Heart right ventricle (tissue), 16 donors: ENCODE measurements at regions not wholly inside any gene's neighbourhood (a gene's known extent, or its start where the extent isn't known, plus 50 kb on each side); places are given as distances from the start of the nearest gene placed in this dataset.

Experiments used
- ATAC-seq, 8 donors: fragments of 200-7000 bp; cut with Tn5 transposase; one replicate each; pipeline ENCODE4 v1.9.1; 2020; ENCODE audit warnings: mild to moderate bottlenecking in 8 of 8, moderate library complexity in 8 of 8, moderate number of reproducible peaks in 1 of 8
- DNase-seq, 2 donors: peaks; one replicate each; pipeline ENCODE4 v3.0.0-alpha.2; 2020
- H3K27ac ChIP-seq, 10 donors: fragments of 200-600 bp; sonication (generic) in 2 of 10; one replicate each; pipeline versions ENCODE4 v1.5.0 to v1.8.0; 2020 to 2022; ENCODE audit warnings: mild to moderate bottlenecking in 3 of 10
- H3K27me3 ChIP-seq, 7 donors: fragments of 200-600 bp; one replicate each; pipeline ENCODE4 v1.8.0; 2021 to 2022; ENCODE audit warnings: mild to moderate bottlenecking in 2 of 7
- H3K36me3 ChIP-seq, 9 donors: fragments of 200-600 bp; sonication (generic) in 1 of 9; one replicate each; pipeline versions ENCODE4 v1.5.0 to v1.8.0; 2020 to 2022; ENCODE audit warnings: mild to moderate bottlenecking in 2 of 9
- H3K4me1 ChIP-seq, 9 donors: fragments of 200-600 bp; sonication (generic) in 1 of 9; one replicate each; pipeline versions ENCODE4 v1.5.0 to v1.8.0; 2020 to 2022; ENCODE audit warnings: mild to moderate bottlenecking in 4 of 9
- H3K4me3 ChIP-seq, 10 donors: fragments of 200-600 bp; sonication (generic) in 2 of 10; one replicate each; pipeline versions ENCODE4 v1.5.0 to v1.8.0; 2020 to 2022; ENCODE audit warnings: mild to moderate bottlenecking in 7 of 10, moderate library complexity in 2 of 10
- H3K9me3 ChIP-seq, 11 donors: fragments of 200-600 bp in 10 of 11; sonication (generic) in 2 of 11; one replicate each; pipeline versions ENCODE4 v1.5.0 to v1.8.0; 2013 to 2022; ENCODE audit warnings: mild to moderate bottlenecking in 2 of 11, control low read depth in 1 of 11, moderate library complexity in 1 of 11
- WGBS, 2 donors: extraction: QIAGEN DNeasy Blood & Tissue Kit; methylation state at CpG; one replicate each; pipeline ENCODE4 v1.1.7; 2013; ENCODE audit warnings: inconsistent platforms in 1 of 2; 5-methylcytosine and 5-hydroxymethylcytosine counted together
- intact Hi-C, 10 donors: fragments of 100-400 bp; cut with DNase I; formaldehyde crosslinking; loops; one replicate each; pipeline versions ENCODE4 v1.11.1 to v1.14.2; 2022
- TF ChIP-seq, protein P1 (sequence below), 9 donors: fragments of 200-600 bp; sonication (generic) in 2 of 9; IDR thresholded peaks; one replicate each; pipeline versions ENCODE4 v1.5.0 to v1.8.0; 2021 to 2022; ENCODE audit warnings: antibody characterized with exemption in 9 of 9, mild to moderate bottlenecking in 5 of 9, moderate library complexity in 1 of 9
- donor health status: Arrhythmogenic right ventricular cardiomyopathy.
- donor health status: ischemic (EF 13 %, LVEDD 7.1; RV severe dilation, severe dysfunction).
- donor health status: healthy with polysubstance abuse.
- donor health status: DM: no; HTN: yes; CAD: no.
- donor health status: DM: no; HTN: no; CAD: no.
- donor health status: ischemic (EF 25% LVEDD 6.9; RV normal size, moderate dysfunction).
- donor health status: ischemic (EF 25% LVEDD 5.7; RV mildly dilated, moderate dysfunction).
- donor health status: healthy.
- donor health status: DM: yes; HTN: yes; CAD: no.
- donor health status: Ischemic cardiomyopathy.
- donor health status: ischemic (EF 35%, LVEDD 5.7; RV mildly dilated, moderate dysfunction).
- donor health status: nonischemic (EF 11% LVEDD 7.7; RV severe dilation, severe dysfunction).
- donor health status: DM: yes; HTN: yes; CAD: no.
- donor health status: PGD.
- donor health status: ischemic (EF 29% LVEDD 5.4; RV normal size, mild dysfunction).
- donor health status: nonischemic (EF 23%, LVEDD 6.1; RV moderate dilation, normal function).

DNA sequence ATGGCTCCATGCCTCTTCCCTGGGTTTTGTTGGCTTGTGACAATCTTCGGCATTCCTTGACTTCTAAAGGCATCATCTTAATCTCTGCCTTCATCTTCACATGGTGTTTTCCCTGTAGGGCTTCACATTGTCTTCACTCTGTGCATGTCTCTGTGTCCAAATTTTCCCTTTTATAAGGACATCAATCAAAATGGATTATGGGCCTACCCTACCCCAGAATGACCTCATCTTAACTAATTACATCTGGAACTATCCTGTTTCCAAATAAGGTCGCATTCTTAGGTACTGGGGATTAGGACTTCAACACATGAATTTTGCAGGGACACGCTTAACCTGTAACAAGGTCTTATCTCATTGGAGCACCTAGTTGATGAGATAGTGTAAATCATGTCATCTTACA, 290.3 kb upstream of the KLF12 start:
- Histone ChIP-seq H3K4me1 (no peaks in the 10 kb centered on the region), H3K27ac (no peak overlapping the region), H3K9me3 (no peaks in the 10 kb centered on the region), H3K4me3 (no peak overlapping the region), H3K36me3 (no peaks in the 10 kb centered on the region), H3K27me3 (no peaks in the 10 kb centered on the region)
- WGBS, 2 donors, result 96 to 97% methylated on average over 3 of the region's 3 CpGs
- intact Hi-C loops, result no loop called here
- ATAC-seq, result no peak
- TF ChIP-seq, protein P1, sequence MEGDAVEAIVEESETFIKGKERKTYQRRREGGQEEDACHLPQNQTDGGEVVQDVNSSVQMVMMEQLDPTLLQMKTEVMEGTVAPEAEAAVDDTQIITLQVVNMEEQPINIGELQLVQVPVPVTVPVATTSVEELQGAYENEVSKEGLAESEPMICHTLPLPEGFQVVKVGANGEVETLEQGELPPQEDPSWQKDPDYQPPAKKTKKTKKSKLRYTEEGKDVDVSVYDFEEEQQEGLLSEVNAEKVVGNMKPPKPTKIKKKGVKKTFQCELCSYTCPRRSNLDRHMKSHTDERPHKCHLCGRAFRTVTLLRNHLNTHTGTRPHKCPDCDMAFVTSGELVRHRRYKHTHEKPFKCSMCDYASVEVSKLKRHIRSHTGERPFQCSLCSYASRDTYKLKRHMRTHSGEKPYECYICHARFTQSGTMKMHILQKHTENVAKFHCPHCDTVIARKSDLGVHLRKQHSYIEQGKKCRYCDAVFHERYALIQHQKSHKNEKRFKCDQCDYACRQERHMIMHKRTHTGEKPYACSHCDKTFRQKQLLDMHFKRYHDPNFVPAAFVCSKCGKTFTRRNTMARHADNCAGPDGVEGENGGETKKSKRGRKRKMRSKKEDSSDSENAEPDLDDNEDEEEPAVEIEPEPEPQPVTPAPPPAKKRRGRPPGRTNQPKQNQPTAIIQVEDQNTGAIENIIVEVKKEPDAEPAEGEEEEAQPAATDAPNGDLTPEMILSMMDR (IDR thresholded peaks at IDR 0.05), result no peak
- DNase-seq, result no peak

DNA sequence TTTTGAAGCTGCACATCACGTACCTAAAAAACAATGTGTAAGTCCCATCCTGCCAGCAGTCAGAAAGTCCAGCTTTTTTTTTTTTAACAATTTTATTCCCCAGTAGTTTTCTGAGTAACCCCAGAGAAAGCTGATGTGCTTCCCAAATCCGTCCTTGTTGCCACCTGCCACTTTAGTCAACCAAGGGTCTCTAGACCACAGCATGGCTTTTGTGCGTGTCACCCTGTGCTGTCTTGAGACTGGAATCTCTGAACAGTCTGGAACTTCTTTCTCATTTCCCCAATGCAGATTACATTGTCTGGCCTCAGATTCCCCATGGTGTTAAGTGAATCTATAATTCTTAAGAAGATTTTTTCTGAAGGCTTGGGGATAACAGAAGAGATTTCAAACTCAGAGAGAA, 289.2 kb upstream of the KLF12 start:
- H3K4me3 ChIP-seq, result no peak overlapping the region
- no peak overlapping the region for H3K27ac ChIP-seq
- WGBS, 2 donors, result 81 to 82% methylated on average over 3 of the region's 3 CpGs
- ATAC-seq, result no peak
- no peak for DNase-seq
- no peaks in the 10 kb centered on the region for H3K36me3 ChIP-seq
- TF ChIP-seq, protein P1 (IDR thresholded peaks at IDR 0.05), result no peak
- intact Hi-C loops, result no loop called here
- H3K4me1 ChIP-seq, result no peaks in the 10 kb centered on the region
- no peaks in the 10 kb centered on the region for H3K27me3 ChIP-seq
- H3K9me3 ChIP-seq, result no peaks in the 10 kb centered on the region

DNA sequence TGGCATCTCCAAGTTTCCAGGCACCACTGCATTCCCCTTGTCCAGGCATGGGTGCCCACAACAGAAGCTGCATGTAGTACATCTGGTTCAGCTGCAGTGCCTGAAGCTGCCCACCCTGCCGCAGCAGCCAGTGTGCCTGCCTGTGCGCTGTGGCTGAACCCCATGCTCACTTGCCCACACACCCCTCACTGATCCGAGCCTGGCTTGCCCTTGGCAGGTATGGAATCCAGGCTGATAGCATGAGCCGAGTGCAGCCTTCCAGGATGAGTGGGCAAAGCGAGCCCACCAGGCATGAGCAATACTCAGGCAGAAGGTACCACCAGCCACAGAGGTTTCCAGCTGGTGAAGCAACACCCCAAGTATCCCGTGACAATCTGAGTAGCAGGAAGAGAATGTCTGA, 280.3 kb upstream of the KLF12 start:
- intact Hi-C loops, result no loop called here
- TF ChIP-seq, protein P1 (IDR thresholded peaks at IDR 0.05), result no peak
- no peaks in the 10 kb centered on the region for H3K27me3 ChIP-seq
- DNase-seq, result no peak
- WGBS, 2 donors, result 85 to 92% methylated on average over 6 of the region's 6 CpGs
- H3K9me3 ChIP-seq, result peaks cover 0 to 16% (median 0%) of the 10 kb centered on the region in 11 donors
- H3K4me3 ChIP-seq, result no peak overlapping the region
- H3K4me1 ChIP-seq, result no peaks in the 10 kb centered on the region
- H3K36me3 ChIP-seq, result no peaks in the 10 kb centered on the region
- H3K27ac ChIP-seq, result no peak overlapping the region
- no peak for ATAC-seq

DNA sequence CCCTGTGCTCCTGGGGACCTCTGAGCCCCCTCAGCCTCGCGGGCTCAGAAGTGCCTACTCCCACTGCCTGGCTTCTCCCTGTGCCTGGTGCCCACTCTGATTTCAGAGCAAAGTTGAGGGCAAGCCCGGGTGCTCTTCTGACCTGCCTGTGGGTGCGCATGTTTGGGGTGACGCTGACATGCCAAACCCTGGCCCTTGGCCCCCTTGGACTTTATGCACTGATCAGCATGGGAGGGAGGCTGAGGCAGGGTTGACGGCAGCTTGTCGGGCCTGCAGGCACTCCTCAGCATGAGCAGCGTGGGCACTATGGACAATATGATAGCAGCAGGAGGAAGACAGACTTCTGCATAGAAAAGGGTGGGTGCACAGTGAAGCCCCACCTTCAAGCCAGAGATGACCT, 279.3 kb upstream of the KLF12 start:
- Histone ChIP-seq H3K4me3 (no peak overlapping the region), H3K27me3 (no peaks in the 10 kb centered on the region), H3K27ac (no peak overlapping the region), H3K4me1 (no peaks in the 10 kb centered on the region), H3K36me3 (no peaks in the 10 kb centered on the region), H3K9me3 (peaks cover 0 to 16% (median 0%) of the 10 kb centered on the region in 11 donors)
- DNase-seq, result no peak
- 98% methylated on average over 8 of the region's 8 CpGs for WGBS, 2 donors
- no peak for ATAC-seq
- intact Hi-C loops, result no loop called here
- TF ChIP-seq, protein P1 (IDR thresholded peaks at IDR 0.05), result no peak

DNA sequence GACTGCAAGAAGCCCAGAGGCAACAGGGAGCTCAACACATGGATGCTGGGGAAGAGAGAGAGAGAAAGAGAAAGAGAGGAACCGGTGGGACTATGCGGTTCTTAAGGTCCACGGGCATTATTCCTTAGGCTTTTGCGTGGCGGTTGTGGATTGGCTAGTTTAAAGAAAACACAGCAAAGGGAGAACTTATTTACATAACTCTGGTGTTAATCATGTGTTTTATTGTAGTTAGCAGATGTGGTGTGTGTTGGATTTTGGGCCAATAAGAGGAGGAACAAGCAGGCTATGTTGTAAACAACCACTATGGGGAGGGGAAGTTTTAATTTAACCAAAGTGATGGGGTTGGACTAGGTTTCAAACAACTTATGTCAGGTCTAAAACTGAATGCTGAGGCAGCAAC, 275.3 kb upstream of the KLF12 start:
- ATAC-seq (no peak), DNase-seq (no peak)
- intact Hi-C loops, result no loop called here
- Histone ChIP-seq H3K27me3 (no peaks in the 10 kb centered on the region), H3K4me1 (no peaks in the 10 kb centered on the region), H3K27ac (no peak overlapping the region), H3K9me3 (peaks cover 0 to 12% (median 0%) of the 10 kb centered on the region in 11 donors), H3K4me3 (no peak overlapping the region), H3K36me3 (no peaks in the 10 kb centered on the region)
- TF ChIP-seq, protein P1 (IDR thresholded peaks at IDR 0.05), result no peak
- 85 to 88% methylated on average over 5 of the region's 5 CpGs for WGBS, 2 donors
